GM12878 (cell line): ENCODE measurements at regions not wholly inside any gene's neighbourhood (a gene's known extent, or its start where the extent isn't known, plus 50 kb on each side); places are given as distances from the start of the nearest gene placed in this dataset.

ENCODE experiments used
- ATAC-seq: fragments of 200-7000 bp; cut with Tn5 transposase; 3 replicates; pipeline ENCODE4 v1.9.1; 2020; ENCODE audit warnings: mild to moderate bottlenecking, moderate library complexity
- BruUV-seq: library from RNA; stranded (reverse); fragments of 400-500 nt; replicated peaks from 2 replicates; lab custom pipeline; 2021; lab: Mats Ljungman, UMichigan
- CTCF ChIA-PET: fragments of 300-600 bp; sonication (Branson Sonifier 250); formaldehyde crosslinking; extraction: SDS; loops from one replicate; lab custom pipeline; 2021; ENCODE audit warnings: inconsistent platforms; lab: Yijun Ruan, JAX
- POLR2A ChIA-PET: fragments of 350-600 bp; formaldehyde crosslinking; extraction: SDS; loops from one replicate; lab custom pipeline; 2021; ENCODE audit warnings: inconsistent platforms; lab: Charles Lee
- RAD21 ChIA-PET: fragments of 300-600 bp; sonication (Branson Sonifier 250); formaldehyde crosslinking; loops from one replicate; lab custom pipeline; 2023; ENCODE audit warnings: antibody characterized with exemption; ENCODE audit not compliant: unreplicated experiment; lab: Charles Lee
- SMC1A ChIA-PET: fragments of 300-600 bp; sonication (Branson Sonifier 250); formaldehyde crosslinking; loops from one replicate; lab custom pipeline; 2023; ENCODE audit not compliant: unreplicated experiment, uncharacterized antibody; lab: Charles Lee
- DNase-seq: peaks from one replicate; pipeline ENCODE4 v3.0.0-alpha.2; 2011; ENCODE audit warnings: low read depth, low spot score
- FAIRE-seq: peaks from 3 replicates; lab custom pipeline; 2011; peaks lifted over from hg19 to GRCh38; lab: Jason Lieb, UNC
- H2AFZ ChIP-seq: 2 replicates; pipeline ENCODE4 v1.6.0; 2011; ENCODE audit warnings: low read depth, low read length, control low read depth; ENCODE audit not compliant: control insufficient read depth
- H3K27ac ChIP-seq: 2 replicates; pipeline ENCODE4 v1.5.1; 2011; ENCODE audit warnings: control low read depth; ENCODE audit not compliant: control insufficient read depth, insufficient read depth
- H3K27me3 ChIP-seq, 2 experiments: replicated peaks in 1 of 2; 2 replicates each; pipeline versions ENCODE4 v1.6.0 to v1.6.1; 2011; ENCODE audit warnings: low read length in 1 of 2; ENCODE audit not compliant: control insufficient read depth in 2 of 2, insufficient read depth in 2 of 2
- H3K36me3 ChIP-seq, 2 experiments: 2 replicates each; pipeline ENCODE4 v1.5.1; 2011; ENCODE audit warnings: low read length in 1 of 2; ENCODE audit not compliant: control insufficient read depth in 2 of 2, insufficient read depth in 2 of 2
- H3K4me1 ChIP-seq: 2 replicates; pipeline ENCODE4 v1.6.1; 2011; ENCODE audit warnings: mild to moderate bottlenecking, low read length, moderate library complexity, mixed read lengths; ENCODE audit not compliant: control insufficient read depth, insufficient read depth
- H3K4me2 ChIP-seq: 2 replicates; pipeline ENCODE4 v1.6.0; 2011; ENCODE audit warnings: control low read depth; ENCODE audit not compliant: control insufficient read depth, insufficient read depth
- H3K4me3 ChIP-seq: fragments of 200-600 bp; sonication (generic); 2 replicates; pipeline ENCODE4 v1.5.1; 2016
- H3K79me2 ChIP-seq: 2 replicates; pipeline ENCODE4 v1.6.0; 2011; ENCODE audit warnings: low read length; ENCODE audit not compliant: control insufficient read depth, insufficient read depth
- H3K9ac ChIP-seq: 2 replicates; pipeline ENCODE4 v1.8.0; 2011; ENCODE audit warnings: low read length, control low read depth, mixed read lengths; ENCODE audit not compliant: control insufficient read depth, insufficient read depth
- H3K9me3 ChIP-seq: replicated peaks from 3 replicates; pipeline ENCODE4 v1.5.1; 2011; ENCODE audit warnings: mild to moderate bottlenecking, low read length; ENCODE audit not compliant: control insufficient read depth, insufficient read depth
- H4K20me1 ChIP-seq: 2 replicates; pipeline ENCODE4 v1.6.0; 2011; ENCODE audit not compliant: control insufficient read depth, insufficient read depth
- BRCA1 ChIP-seq: IDR thresholded peaks from 2 replicates; pipeline ENCODE4 v1.6.1; 2011; ENCODE audit warnings: low read depth, low read length, improper control_type of control experiment
- EGR1 ChIP-seq, 2 experiments: IDR thresholded peaks; 1 replicate in 1 of 2; 2 replicates in 1 of 2; pipeline ENCODE4 v1.6.1; 2011 to 2012; ENCODE audit warnings: low read depth in 2 of 2, low read length in 2 of 2, borderline replicate concordance in 1 of 2, mild to moderate bottlenecking in 1 of 2, moderate library complexity in 1 of 2
- IKZF2 ChIP-seq, 2 experiments: fragments of 450-650 bp; IDR thresholded peaks; 2 replicates each; pipeline ENCODE4 v1.6.1; 2017; ENCODE audit warnings: mild to moderate bottlenecking in 2 of 2, moderate library complexity in 2 of 2
- PAX8 ChIP-seq: fragments of 450-650 bp; IDR thresholded peaks from 2 replicates; pipeline ENCODE4 v1.6.1; 2017; ENCODE audit warnings: mild to moderate bottlenecking, moderate library complexity
- RAD21 ChIP-seq: IDR thresholded peaks from 2 replicates; pipeline ENCODE4 v1.6.1; 2011; ENCODE audit warnings: mild to moderate bottlenecking, low read depth, low read length, moderate library complexity; ENCODE audit not compliant: insufficient read depth
- RBBP5 ChIP-seq: fragments of 200-600 bp; sonication (generic); conservative IDR thresholded peaks from 2 replicates; pipeline ENCODE4 v1.6.1; 2016
- SREBF2 ChIP-seq: IDR thresholded peaks from 2 replicates; pipeline ENCODE4 v1.6.1; 2012; ENCODE audit warnings: mild to moderate bottlenecking, low read length
- YBX1 ChIP-seq: fragments of 450-650 bp; IDR thresholded peaks from 2 replicates; pipeline ENCODE4 v1.6.1; 2016; ENCODE audit warnings: antibody characterized with exemption
- WGBS: methylation state at CpG from one replicate; pipeline ENCODE4 v1.1.6; 2016; ENCODE audit warnings: low lambda C conversion rate; ENCODE audit not compliant: insufficient replicate concordance, insufficient coverage; ENCODE audit errors: missing lambda C conversion rate; 5-methylcytosine and 5-hydroxymethylcytosine counted together
- in situ Hi-C: fragments of 300-500 bp; cut with MboI; formaldehyde crosslinking; loops from 9 replicates; pipeline ENCODE4 v1.14.3; 2018; ENCODE audit warnings: mixed read lengths
- intact Hi-C: fragments of 100-400 bp; cut with micrococcal nuclease; formaldehyde crosslinking; loops from one replicate; pipeline ENCODE4 v1.14.2; 2022; ENCODE audit not compliant: unreplicated experiment
- TF ChIP-seq, protein P1 (sequence below): IDR thresholded peaks from 2 replicates; pipeline ENCODE4 v1.6.1; 2011; ENCODE audit warnings: low read depth, mild to moderate bottlenecking, low read length, moderate library complexity, borderline replicate concordance; ENCODE audit errors: extremely low read depth
- TF ChIP-seq, protein P2 (sequence below): fragments of 450-650 bp; IDR thresholded peaks from 2 replicates; pipeline ENCODE4 v1.6.1; 2016; ENCODE audit warnings: mild to moderate bottlenecking
- TF ChIP-seq, protein P3 (sequence below): fragments of 450-650 bp; formaldehyde crosslinking; IDR thresholded peaks from 2 replicates; pipeline ENCODE4 v1.5.0; 2022; ENCODE audit warnings: mild to moderate bottlenecking, missing genetic modification characterization

DNA sequence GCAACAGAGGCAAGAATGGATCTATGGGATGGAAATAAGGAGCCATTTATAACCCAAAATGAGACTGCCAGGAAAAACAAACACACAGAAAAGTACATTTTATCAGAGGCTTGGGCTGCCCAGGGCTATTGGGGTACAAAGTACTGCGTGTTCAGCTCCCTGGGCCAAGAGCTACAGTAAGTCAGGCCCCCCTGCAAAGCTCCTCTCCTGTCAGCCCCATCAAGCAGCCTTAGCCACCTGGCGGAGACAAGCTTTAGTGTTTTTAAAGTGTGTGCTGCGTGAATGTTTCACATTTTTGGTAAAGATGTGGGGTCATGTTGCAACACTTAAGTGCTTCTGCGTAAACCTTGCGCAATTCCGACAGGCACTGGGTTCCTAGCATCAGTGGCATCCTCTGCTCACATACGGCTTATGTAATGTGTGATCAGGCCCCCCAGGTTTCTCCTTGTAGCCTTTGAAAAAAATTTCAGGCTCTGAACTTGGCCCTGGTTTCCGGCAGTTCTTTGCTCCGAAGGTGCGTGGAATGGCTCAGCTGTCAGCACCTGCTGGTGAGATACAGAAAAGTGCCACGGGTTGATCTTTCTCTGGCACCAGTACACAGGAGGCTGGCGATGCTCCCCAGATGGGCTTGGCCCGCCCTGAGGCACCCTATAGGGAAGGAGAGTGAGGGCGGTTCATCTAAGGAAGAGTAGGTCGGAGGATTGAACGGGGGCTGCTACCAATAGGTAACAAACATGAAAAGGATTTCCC, 198.7 kb upstream of the EEA1 start:
- no peak overlapping the region for H3K27ac ChIP-seq
- ChIA-PET RAD21 (interaction anchor here (1.3 kb wide), 1 partner anchor 11 kb away, joined by 3 read pairs; no protein-coding TSS in a partner anchor), SMC1A (interaction anchor here (1.5 to 5.1 kb wide), 3 partner anchors 8 to 11 kb away, joined by 5 to 27 read pairs (median 6); no protein-coding TSS in a partner anchor), CTCF (interaction anchor here (1.2 kb wide), 2 partner anchors 35 to 140 kb away, joined by 3 to 4 read pairs; no protein-coding TSS in a partner anchor), POLR2A (interaction anchor here (0.6 kb wide), 1 partner anchor 204 kb away, joined by 4 read pairs; no protein-coding TSS in a partner anchor)
- BruUV-seq = no TSS peak
- H4K20me1 ChIP-seq = no peaks in the 10 kb centered on the region
- no peak overlapping the region for H2AFZ ChIP-seq
- ATAC-seq = no peak
- H3K4me3 ChIP-seq = no peak overlapping the region
- 87% methylated on average over 16 of the region's 16 CpGs for WGBS
- peak; percentile 26; the same call in 1 of the 2 replicates for TF ChIP-seq RAD21
- no peak for TF ChIP-seq RBBP5
- H3K4me2 ChIP-seq = no peak overlapping the region
- H3K4me1 ChIP-seq = peaks cover 18% of the 10 kb centered on the region
- H3K9me3 ChIP-seq = no peaks in the 10 kb centered on the region; the same call in 2 of the 3 replicates
- no peaks in the 10 kb centered on the region for H3K79me2 ChIP-seq
- intact Hi-C loops = no loop called here
- in situ Hi-C loops = no loop called here
- no peak for DNase-seq
- no peak overlapping the region for H3K9ac ChIP-seq
- no peaks in the 10 kb centered on the region for H3K36me3 ChIP-seq
- H3K27me3 ChIP-seq = no peaks in the 10 kb centered on the region
- no peak for FAIRE-seq

DNA sequence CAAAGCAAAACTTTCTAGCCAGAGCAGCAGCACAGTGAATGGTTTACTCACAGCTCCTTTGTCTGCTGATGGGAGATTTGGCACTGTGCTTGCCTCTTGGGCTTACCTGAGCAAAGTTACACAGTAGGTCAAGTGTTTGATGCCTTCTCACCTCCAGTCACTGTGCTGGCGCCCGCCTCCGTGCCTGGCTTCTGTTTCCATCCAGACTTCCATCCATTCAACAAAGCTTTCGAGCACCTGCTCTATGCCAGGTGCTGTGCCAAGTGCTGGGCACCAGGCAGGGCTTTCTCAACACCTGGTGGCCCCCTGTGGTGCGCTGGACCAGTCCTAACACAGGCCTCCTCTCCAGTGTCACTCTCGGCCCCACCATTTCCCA, 199.2 kb upstream of the EEA1 start:
- Histone ChIP-seq H3K27me3 (no peaks in the 10 kb centered on the region), H3K4me3 (no peak overlapping the region), H3K9me3 (no peaks in the 10 kb centered on the region; the same call in 1 of the 3 replicates), H3K79me2 (no peaks in the 10 kb centered on the region), H3K36me3 (no peaks in the 10 kb centered on the region), H3K4me1 (peaks cover 18% of the 10 kb centered on the region), H3K9ac (no peak overlapping the region), H3K4me2 (no peak overlapping the region), H3K27ac (no peak overlapping the region), H2AFZ (no peak overlapping the region), H4K20me1 (no peaks in the 10 kb centered on the region)
- ChIA-PET SMC1A (interaction anchor here (1.4 to 5.1 kb wide), 4 partner anchors 8 to 30 kb away, joined by 5 to 27 read pairs (median 6); no protein-coding TSS in a partner anchor), RAD21 (interaction anchor here (0.7 to 1.3 kb wide), 2 partner anchors 10 to 11 kb away, joined by 3 read pairs; no protein-coding TSS in a partner anchor), CTCF (interaction anchor here (1.2 kb wide), 2 partner anchors 34 to 141 kb away, joined by 3 to 4 read pairs; no protein-coding TSS in a partner anchor), POLR2A (interaction anchor here (0.6 kb wide), 1 partner anchor 205 kb away, joined by 4 read pairs; no protein-coding TSS in a partner anchor)
- no peak for ATAC-seq
- no TSS peak for BruUV-seq
- FAIRE-seq = no peak
- 95% methylated on average over 6 of the region's 6 CpGs for WGBS
- in situ Hi-C loops (no loop called here), intact Hi-C loops (no loop called here)
- no peak for DNase-seq
- TF ChIP-seq YBX1 = no peak
- TF ChIP-seq BRCA1 = no peak
- TF ChIP-seq EGR1 (IDR thresholded peaks at IDR 0.05; ENCODE audit: borderline replicate concordance in 1 of 2, low read depth in 2 of 2, low read length in 2 of 2) = no peak
- TF ChIP-seq SREBF2 = no peak
- no peak for TF ChIP-seq PAX8
- TF ChIP-seq, protein P1, sequence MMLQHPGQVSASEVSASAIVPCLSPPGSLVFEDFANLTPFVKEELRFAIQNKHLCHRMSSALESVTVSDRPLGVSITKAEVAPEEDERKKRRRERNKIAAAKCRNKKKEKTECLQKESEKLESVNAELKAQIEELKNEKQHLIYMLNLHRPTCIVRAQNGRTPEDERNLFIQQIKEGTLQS = no peak
- TF ChIP-seq, protein P2, sequence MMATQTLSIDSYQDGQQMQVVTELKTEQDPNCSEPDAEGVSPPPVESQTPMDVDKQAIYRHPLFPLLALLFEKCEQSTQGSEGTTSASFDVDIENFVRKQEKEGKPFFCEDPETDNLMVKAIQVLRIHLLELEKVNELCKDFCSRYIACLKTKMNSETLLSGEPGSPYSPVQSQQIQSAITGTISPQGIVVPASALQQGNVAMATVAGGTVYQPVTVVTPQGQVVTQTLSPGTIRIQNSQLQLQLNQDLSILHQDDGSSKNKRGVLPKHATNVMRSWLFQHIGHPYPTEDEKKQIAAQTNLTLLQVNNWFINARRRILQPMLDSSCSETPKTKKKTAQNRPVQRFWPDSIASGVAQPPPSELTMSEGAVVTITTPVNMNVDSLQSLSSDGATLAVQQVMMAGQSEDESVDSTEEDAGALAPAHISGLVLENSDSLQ = no peak
- TF ChIP-seq, protein P3, sequence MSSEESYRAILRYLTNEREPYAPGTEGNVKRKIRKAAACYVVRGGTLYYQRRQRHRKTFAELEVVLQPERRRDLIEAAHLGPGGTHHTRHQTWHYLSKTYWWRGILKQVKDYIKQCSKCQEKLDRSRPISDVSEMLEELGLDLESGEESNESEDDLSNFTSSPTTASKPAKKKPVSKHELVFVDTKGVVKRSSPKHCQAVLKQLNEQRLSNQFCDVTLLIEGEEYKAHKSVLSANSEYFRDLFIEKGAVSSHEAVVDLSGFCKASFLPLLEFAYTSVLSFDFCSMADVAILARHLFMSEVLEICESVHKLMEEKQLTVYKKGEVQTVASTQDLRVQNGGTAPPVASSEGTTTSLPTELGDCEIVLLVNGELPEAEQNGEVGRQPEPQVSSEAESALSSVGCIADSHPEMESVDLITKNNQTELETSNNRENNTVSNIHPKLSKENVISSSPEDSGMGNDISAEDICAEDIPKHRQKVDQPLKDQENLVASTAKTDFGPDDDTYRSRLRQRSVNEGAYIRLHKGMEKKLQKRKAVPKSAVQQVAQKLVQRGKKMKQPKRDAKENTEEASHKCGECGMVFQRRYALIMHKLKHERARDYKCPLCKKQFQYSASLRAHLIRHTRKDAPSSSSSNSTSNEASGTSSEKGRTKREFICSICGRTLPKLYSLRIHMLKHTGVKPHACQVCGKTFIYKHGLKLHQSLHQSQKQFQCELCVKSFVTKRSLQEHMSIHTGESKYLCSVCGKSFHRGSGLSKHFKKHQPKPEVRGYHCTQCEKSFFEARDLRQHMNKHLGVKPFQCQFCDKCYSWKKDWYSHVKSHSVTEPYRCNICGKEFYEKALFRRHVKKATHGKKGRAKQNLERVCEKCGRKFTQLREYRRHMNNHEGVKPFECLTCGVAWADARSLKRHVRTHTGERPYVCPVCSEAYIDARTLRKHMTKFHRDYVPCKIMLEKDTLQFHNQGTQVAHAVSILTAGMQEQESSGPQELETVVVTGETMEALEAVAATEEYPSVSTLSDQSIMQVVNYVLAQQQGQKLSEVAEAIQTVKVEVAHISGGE (CRISPR knock-in tag) = no peak
- TF ChIP-seq IKZF2 (IDR thresholded peaks at IDR 0.05) = no peak
